Calu3 (cell line): ENCODE measurements at regions not wholly inside any gene's neighbourhood (a gene's known extent, or its start where the extent isn't known, plus 50 kb on each side); places are given as distances from the start of the nearest gene placed in this dataset.
"Not testable (repeated sequence)": the region's sequence is repeated elsewhere in the genome, so short reads cannot be mapped to it uniquely, and the experiment has no call there.

ENCODE experiments used
- BruUV-seq: library from RNA; stranded (reverse); fragments of 400-500 nt; replicated peaks from 2 replicates; lab custom pipeline; 2021; lab: Mats Ljungman, UMichigan
- CTCF ChIA-PET: fragments of 300-600 bp; sonication (Branson Sonifier 250); formaldehyde crosslinking; loops from one replicate; lab custom pipeline; 2022; ENCODE audit warnings: antibody characterized with exemption; lab: Charles Lee
- DNase-seq: peaks from one replicate; pipeline ENCODE4 v3.0.0; 2022
- H3K27ac Mint-ChIP-seq: one replicate; pipeline ENCODE4 v1.8.0; 2022; ENCODE audit warnings: mixed read lengths; ENCODE audit not compliant: unreplicated experiment
- H3K27me3 Mint-ChIP-seq: one replicate; pipeline ENCODE4 v1.8.0; 2022; ENCODE audit warnings: mixed read lengths; ENCODE audit not compliant: unreplicated experiment
- H3K36me3 Mint-ChIP-seq: one replicate; pipeline ENCODE4 v1.8.0; 2022; ENCODE audit warnings: mild to moderate bottlenecking, moderate library complexity, mixed read lengths; ENCODE audit not compliant: insufficient read depth, unreplicated experiment
- H3K4me1 Mint-ChIP-seq: one replicate; pipeline ENCODE4 v1.8.0; 2022; ENCODE audit warnings: mild to moderate bottlenecking, low read depth, mixed read lengths; ENCODE audit not compliant: unreplicated experiment
- H3K4me3 Mint-ChIP-seq: one replicate; pipeline ENCODE4 v1.8.0; 2022; ENCODE audit warnings: mild to moderate bottlenecking, low read depth, moderate library complexity, mixed read lengths; ENCODE audit not compliant: unreplicated experiment
- H3K9me3 Mint-ChIP-seq: one replicate; pipeline ENCODE4 v1.8.0; 2022; ENCODE audit warnings: low read depth, mixed read lengths; ENCODE audit not compliant: unreplicated experiment
- intact Hi-C: fragments of 100-400 bp; cut with micrococcal nuclease; formaldehyde crosslinking; loops from one replicate; pipeline ENCODE4 v1.10.0; 2022; ENCODE audit not compliant: unreplicated experiment
- TF ChIP-seq, protein P1 (sequence below): fragments of 200-600 bp; IDR thresholded peaks from one replicate; pipeline ENCODE4 v1.8.0; 2022; ENCODE audit warnings: antibody characterized with exemption; ENCODE audit not compliant: unreplicated experiment

DNA sequence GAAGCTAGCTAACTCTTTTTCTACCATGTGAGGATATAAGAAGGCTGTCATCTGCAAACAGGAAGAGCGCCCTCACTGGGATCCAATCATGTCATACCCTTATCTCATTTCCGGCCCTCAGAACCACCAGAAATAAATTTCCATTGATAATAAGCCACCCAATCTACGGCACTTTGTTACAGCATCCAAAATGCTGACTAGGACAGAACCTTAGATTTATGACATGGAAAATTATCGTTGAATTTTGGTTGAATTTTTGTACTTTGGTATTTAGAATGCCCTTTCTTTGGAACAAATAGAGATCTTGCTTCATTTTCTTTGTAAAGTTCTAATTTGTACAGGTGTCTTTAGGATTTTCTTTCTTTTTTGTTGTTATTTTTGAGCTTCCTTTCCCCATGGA lies 53.3 kb upstream of the CYLC2 start:
- H3K9me3 Mint-ChIP-seq: peaks cover 7% of the 10 kb centered on the region
- H3K4me1 Mint-ChIP-seq: no peaks in the 10 kb centered on the region
- no peaks in the 10 kb centered on the region for H3K36me3 Mint-ChIP-seq
- no peak overlapping the region for H3K27ac Mint-ChIP-seq
- no TSS peak for BruUV-seq
- DNase-seq: no peak
- no peaks in the 10 kb centered on the region for H3K27me3 Mint-ChIP-seq
- TF ChIP-seq, protein P1, sequence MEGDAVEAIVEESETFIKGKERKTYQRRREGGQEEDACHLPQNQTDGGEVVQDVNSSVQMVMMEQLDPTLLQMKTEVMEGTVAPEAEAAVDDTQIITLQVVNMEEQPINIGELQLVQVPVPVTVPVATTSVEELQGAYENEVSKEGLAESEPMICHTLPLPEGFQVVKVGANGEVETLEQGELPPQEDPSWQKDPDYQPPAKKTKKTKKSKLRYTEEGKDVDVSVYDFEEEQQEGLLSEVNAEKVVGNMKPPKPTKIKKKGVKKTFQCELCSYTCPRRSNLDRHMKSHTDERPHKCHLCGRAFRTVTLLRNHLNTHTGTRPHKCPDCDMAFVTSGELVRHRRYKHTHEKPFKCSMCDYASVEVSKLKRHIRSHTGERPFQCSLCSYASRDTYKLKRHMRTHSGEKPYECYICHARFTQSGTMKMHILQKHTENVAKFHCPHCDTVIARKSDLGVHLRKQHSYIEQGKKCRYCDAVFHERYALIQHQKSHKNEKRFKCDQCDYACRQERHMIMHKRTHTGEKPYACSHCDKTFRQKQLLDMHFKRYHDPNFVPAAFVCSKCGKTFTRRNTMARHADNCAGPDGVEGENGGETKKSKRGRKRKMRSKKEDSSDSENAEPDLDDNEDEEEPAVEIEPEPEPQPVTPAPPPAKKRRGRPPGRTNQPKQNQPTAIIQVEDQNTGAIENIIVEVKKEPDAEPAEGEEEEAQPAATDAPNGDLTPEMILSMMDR: no peak
- no peak overlapping the region for H3K4me3 Mint-ChIP-seq
- intact Hi-C loops: no loop called here
- CTCF ChIA-PET: no interaction called here

DNA sequence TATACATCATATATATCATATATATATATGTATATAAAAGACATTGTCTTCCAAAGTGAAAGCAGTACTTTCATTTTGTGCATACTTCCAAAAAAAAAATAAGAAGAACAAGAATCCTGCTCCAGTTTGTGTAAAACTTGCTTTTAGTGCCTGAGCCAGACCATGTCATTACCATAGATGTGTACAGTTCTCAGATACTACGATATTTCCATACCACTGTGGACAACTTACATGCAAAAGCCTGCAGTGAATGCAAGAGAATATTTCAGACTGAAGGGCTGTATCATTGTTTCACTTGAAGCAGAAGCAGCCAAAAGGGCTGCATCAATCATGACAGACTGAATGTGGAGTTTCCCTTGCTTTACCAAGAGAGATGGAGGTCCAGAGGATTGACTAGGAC lies 72.6 kb upstream of the CYLC2 start:
- intact Hi-C loops: no loop called here
- CTCF ChIA-PET: no interaction called here
- H3K4me3 Mint-ChIP-seq: no peak overlapping the region
- H3K27me3 Mint-ChIP-seq: no peaks in the 10 kb centered on the region
- TF ChIP-seq, protein P1: no peak
- peaks cover 5% of the 10 kb centered on the region for H3K36me3 Mint-ChIP-seq
- DNase-seq: no peak
- H3K4me1 Mint-ChIP-seq: no peaks in the 10 kb centered on the region
- BruUV-seq: no TSS peak
- no peak overlapping the region for H3K27ac Mint-ChIP-seq
- no peaks in the 10 kb centered on the region for H3K9me3 Mint-ChIP-seq

DNA sequence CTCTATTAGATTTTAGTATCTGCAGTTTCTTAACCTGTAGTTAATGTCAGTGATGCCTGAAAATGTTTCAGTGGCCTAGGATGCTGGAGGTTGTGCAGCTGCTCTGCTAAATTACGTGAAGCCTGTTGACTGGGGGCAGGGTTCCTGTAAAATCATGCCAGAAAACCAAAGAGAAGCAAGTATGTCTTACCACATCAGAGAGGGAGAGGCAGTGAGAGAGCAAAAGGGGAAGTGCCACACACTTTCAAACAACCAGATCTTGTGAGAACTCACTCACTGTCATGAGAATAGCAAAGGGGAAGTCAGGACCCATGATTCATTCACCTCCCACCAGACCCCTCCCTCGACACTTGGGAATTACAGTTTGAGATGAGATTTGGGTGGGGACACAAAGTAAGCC lies 83.9 kb upstream of the CYLC2 start:
- no peak for DNase-seq
- CTCF ChIA-PET: no interaction called here
- intact Hi-C loops: no loop called here
- Mint-ChIP-seq H3K4me1 (no peaks in the 10 kb centered on the region), H3K9me3 (peaks cover 4% of the 10 kb centered on the region), H3K36me3 (no peaks in the 10 kb centered on the region), H3K27me3 (no peaks in the 10 kb centered on the region), H3K27ac (no peak overlapping the region), H3K4me3 (no peak overlapping the region)
- BruUV-seq: no TSS peak
- TF ChIP-seq, protein P1: no peak

DNA sequence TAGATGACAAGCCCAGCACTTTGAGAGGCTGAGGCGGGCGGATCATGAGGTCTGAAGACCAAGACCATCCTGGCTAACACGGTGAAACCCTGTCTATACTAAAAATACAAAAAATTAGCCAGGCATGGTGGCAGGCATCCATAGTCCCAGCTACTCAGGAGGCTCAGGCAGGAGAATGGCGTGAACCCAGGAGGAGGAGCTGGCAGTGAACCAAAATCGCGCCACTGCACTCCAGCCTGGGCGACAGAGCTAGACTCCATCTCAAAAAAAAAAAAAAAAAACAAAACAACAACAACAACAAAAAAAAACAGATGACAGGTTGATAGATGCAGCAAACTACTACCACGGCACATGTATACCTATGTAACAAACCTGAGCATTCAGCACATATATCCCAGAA lies 89.3 kb upstream of the CYLC2 start:
- H3K27ac Mint-ChIP-seq, H3K27me3 Mint-ChIP-seq, H3K4me1 Mint-ChIP-seq, CTCF ChIA-PET, H3K9me3 Mint-ChIP-seq, H3K4me3 Mint-ChIP-seq, intact Hi-C loops, H3K36me3 Mint-ChIP-seq, DNase-seq, BruUV-seq: not testable (repeated sequence)

DNA sequence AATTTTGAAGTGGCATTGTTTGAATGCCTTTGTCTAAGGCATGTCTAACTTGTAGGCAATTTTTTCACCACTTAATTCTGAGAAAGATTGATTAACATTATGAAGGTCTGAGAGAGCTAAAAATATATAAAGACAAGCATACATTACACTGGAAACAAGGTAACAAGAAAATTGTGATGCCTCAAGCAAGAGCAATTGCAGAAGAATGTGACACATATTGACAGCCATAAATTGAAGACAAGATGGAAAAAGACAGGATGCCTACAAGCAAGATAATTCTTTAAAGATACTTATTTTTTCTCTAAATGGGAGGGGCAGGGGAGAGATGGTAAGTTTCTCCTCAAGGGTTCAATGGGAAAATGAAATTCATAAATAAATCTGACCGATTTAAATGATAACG lies 103.1 kb upstream of the CYLC2 start:
- H3K27me3 Mint-ChIP-seq: no peaks in the 10 kb centered on the region
- no peak overlapping the region for H3K4me3 Mint-ChIP-seq
- DNase-seq: no peak
- TF ChIP-seq, protein P1: no peak
- H3K27ac Mint-ChIP-seq: no peak overlapping the region
- CTCF ChIA-PET: no interaction called here
- intact Hi-C loops: no loop called here
- no peaks in the 10 kb centered on the region for H3K4me1 Mint-ChIP-seq
- BruUV-seq: no TSS peak
- no peaks in the 10 kb centered on the region for H3K36me3 Mint-ChIP-seq
- H3K9me3 Mint-ChIP-seq: peaks cover 2% of the 10 kb centered on the region

DNA sequence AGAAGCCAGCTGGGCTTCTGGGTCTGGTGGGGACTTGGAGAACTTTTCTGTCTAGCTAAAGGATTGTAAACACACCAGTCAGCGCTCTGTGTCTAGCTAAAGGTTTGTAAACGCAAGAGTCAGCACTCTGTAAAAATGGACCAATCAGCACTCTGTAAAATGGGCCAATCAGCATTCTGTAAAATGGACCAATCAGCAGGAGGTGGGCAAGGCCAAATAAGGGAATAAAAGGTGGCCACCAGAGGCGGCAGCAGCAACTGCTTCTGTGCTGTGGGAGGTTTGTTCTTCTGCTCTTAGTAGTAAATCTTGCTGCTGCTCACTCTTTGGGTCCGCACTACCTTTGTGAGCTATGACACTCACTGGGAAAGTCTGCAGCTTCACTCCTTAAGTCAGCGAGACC lies 106.4 kb upstream of the CYLC2 start:
- CTCF ChIA-PET, intact Hi-C loops, DNase-seq, H3K27me3 Mint-ChIP-seq, H3K9me3 Mint-ChIP-seq, H3K27ac Mint-ChIP-seq, H3K4me3 Mint-ChIP-seq, H3K36me3 Mint-ChIP-seq, BruUV-seq, H3K4me1 Mint-ChIP-seq: not testable (repeated sequence)
